ENCODE measurements at regions not wholly inside any gene's neighbourhood (a gene's known extent, or its start where the extent isn't known, plus 50 kb on each side); places are given as distances from the start of the nearest gene placed in this dataset.

DNA sequence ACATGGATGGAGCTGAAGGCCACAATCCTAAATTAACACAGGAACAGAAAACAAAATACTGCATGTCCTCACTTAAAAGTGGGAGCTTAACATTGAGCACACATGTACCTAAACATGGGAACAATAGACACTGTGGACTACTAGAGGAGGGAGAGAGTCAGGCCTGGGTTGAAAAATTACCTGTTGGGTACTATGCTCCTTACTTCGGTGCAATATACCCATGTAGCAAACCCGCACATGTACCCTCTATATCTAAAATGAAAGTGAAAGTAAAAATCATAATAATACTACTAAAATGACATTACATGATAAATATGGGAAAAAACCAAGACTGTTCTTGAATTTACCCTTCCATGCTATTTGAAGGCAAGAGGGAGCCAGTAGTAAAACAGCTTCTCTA is 1273.8 kb upstream of the ADGRB3 start:
- H3K4me3 ChIP-seq (ENCODE audit: low read depth, low read length): no peak overlapping the region
- in situ Hi-C loops (cut with HindIII; ENCODE audit: low sequenced_read_pairs): no loop called here
- no peak for DNase-seq (ENCODE audit: low read depth, low spot score)
- TF ChIP-seq, protein P1, sequence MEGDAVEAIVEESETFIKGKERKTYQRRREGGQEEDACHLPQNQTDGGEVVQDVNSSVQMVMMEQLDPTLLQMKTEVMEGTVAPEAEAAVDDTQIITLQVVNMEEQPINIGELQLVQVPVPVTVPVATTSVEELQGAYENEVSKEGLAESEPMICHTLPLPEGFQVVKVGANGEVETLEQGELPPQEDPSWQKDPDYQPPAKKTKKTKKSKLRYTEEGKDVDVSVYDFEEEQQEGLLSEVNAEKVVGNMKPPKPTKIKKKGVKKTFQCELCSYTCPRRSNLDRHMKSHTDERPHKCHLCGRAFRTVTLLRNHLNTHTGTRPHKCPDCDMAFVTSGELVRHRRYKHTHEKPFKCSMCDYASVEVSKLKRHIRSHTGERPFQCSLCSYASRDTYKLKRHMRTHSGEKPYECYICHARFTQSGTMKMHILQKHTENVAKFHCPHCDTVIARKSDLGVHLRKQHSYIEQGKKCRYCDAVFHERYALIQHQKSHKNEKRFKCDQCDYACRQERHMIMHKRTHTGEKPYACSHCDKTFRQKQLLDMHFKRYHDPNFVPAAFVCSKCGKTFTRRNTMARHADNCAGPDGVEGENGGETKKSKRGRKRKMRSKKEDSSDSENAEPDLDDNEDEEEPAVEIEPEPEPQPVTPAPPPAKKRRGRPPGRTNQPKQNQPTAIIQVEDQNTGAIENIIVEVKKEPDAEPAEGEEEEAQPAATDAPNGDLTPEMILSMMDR (IDR thresholded peaks at IDR 0.05; ENCODE audit: low read depth, low read length): no peak

GRCh38 chr6:67358241-67358640 is 1276.8 kb upstream of the ADGRB3 start:
- TF ChIP-seq, protein P1 (IDR thresholded peaks at IDR 0.05; ENCODE audit: low read depth, low read length): no peak
- no peak for DNase-seq (ENCODE audit: low read depth, low spot score)
- H3K4me3 ChIP-seq (ENCODE audit: low read depth, low read length): no peak overlapping the region
- in situ Hi-C loops (cut with HindIII; ENCODE audit: low sequenced_read_pairs): no loop called here

- no peak overlapping the region for H3K4me3 ChIP-seq (ENCODE audit: low read depth, low read length)
- TF ChIP-seq, protein P1 (IDR thresholded peaks at IDR 0.05; ENCODE audit: low read depth, low read length): no peak
- no peak for DNase-seq (ENCODE audit: low read depth, low spot score)
- in situ Hi-C loops (cut with HindIII; ENCODE audit: low sequenced_read_pairs): no loop called here
Measured at GRCh38 chr6:67353861-67354260, 1281.2 kb upstream of the ADGRB3 start.

DNA sequence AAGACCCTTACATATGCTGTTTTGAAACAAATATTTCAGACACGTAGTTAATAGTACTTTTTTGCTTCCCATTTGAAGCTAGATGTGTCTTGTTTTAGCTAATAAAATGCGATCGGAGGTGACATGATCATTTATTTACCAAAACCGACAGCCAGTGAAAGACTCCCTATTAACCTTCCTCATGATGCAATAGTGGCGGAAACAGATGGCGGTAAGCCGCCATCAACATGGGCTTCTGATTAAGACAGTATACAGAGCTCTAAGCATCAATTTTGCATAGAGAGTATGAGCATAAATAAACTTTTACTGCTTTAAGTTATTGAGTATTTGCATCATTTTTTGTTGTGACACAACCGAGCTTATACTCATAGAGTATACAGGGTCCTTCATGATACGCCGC is 1282.4 kb upstream of the ADGRB3 start:
- TF ChIP-seq, protein P1 (IDR thresholded peaks at IDR 0.05; ENCODE audit: low read depth, low read length): no peak
- H3K4me3 ChIP-seq (ENCODE audit: low read depth, low read length): no peak overlapping the region
- DNase-seq (ENCODE audit: low read depth, low spot score): no peak
- in situ Hi-C loops (cut with HindIII; ENCODE audit: low sequenced_read_pairs): no loop called here

GRCh38 chr6:67350729-67351128 is 1284.4 kb upstream of the ADGRB3 start:
- TF ChIP-seq, protein P1 (IDR thresholded peaks at IDR 0.05; ENCODE audit: low read depth, low read length): no peak
- H3K4me3 ChIP-seq (ENCODE audit: low read depth, low read length): no peak overlapping the region
- in situ Hi-C loops (cut with HindIII; ENCODE audit: low sequenced_read_pairs): no loop called here
- no peak for DNase-seq (ENCODE audit: low read depth, low spot score)

- TF ChIP-seq, protein P1 (IDR thresholded peaks at IDR 0.05; ENCODE audit: low read depth, low read length): no peak
- no peak for DNase-seq (ENCODE audit: low read depth, low spot score)
- in situ Hi-C loops (cut with HindIII; ENCODE audit: low sequenced_read_pairs): no loop called here
- no peak overlapping the region for H3K4me3 ChIP-seq (ENCODE audit: low read depth, low read length)
Measured at GRCh38 chr6:67345946-67346345, 1289.1 kb upstream of the ADGRB3 start.

- TF ChIP-seq, protein P1 (IDR thresholded peaks at IDR 0.05; ENCODE audit: low read depth, low read length): no peak
- DNase-seq (ENCODE audit: low read depth, low spot score): peak; percentile 46
- in situ Hi-C loops (cut with HindIII; ENCODE audit: low sequenced_read_pairs): no loop called here
Measured at GRCh38 chr6:67336014-67336413, 1299.1 kb upstream of the ADGRB3 start.

More at GRCh38 chr6:67336014-67336413, 1299.1 kb upstream of the ADGRB3 start:
- H3K4me3 ChIP-seq (ENCODE audit: low read depth, low read length): no peak overlapping the region

Data from astrocyte of the spinal cord (primary cell).